ENCODE measurements at regions not wholly inside any gene's neighbourhood (a gene's known extent, or its start where the extent isn't known, plus 50 kb on each side); places are given as distances from the start of the nearest gene placed in this dataset.
A peak's percentile ranks its signal among the peaks of the same experiment; 100 is the strongest.

DNA sequence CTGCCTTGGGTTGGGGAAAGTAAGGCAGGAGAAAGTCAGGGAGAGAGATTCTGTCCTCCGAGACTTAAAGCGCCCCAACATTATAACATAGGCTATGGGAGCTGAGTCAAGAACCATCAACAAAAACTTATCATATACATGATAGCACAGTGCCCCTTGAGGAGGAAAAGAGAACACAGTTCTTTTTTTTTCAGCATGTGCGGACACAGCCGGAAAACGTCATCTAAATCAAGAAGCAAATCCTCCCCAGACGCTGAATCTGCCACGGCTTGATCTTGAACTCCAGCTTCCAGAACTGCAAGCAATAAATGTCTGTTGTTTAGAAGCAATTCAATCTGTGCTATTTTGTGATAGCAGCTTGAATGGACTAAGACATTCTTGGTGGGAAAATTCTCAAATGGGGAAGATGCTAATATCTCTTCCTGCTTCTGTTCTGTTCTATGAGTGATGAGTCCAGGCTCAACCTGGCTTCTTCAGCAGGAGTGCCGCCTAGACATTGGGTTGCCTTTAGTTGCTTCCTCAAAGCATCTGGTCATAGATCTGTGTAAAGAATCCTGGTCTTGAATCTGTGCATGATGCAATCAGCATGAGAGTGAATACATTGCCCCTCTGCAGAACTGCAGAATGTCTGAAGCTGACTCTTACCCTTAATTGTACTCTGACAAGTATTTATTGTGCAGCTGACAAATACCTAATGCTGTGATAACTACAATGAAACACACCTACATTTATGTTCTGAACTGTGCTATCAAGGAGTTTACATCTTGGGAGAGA is 549.8 kb upstream of the PRKX start:
- dilution Hi-C loops (cut with HindIII; ENCODE audit: low sequenced_read_pairs, unreplicated experiment) = no loop called here

More for the DNA sequence above, 549.8 kb upstream of the PRKX start:
- H3K9ac ChIP-seq (ENCODE audit: low read depth, low read length) = no peak overlapping the region
- H3K9me3 ChIP-seq (ENCODE audit: control insufficient read depth, insufficient read depth, low read length) = peaks cover 3% of the 10 kb centered on the region; the same call in 1 of the 2 replicates
- H4K8ac ChIP-seq (ENCODE audit: low read depth in 2 of 2, low read length in 2 of 2) = no peak overlapping the region
- WGBS, 2 experiments (ENCODE audit: extremely low coverage in 2 of 2, insufficient read length in 1 of 2) = no CpG with 5 or more reads among the region's 8 CpGs
- no TSS peak for BruUV-seq (replicated peaks)
- H2AK5ac ChIP-seq (ENCODE audit: low read depth, low read length) = no peak overlapping the region
- no peak overlapping the region for H3K18ac ChIP-seq (ENCODE audit: low read depth, low read length)
- no peaks in the 10 kb centered on the region for H3K27me3 ChIP-seq (ENCODE audit: control insufficient read depth, insufficient read depth, low read length)
- DNase-seq = no peak
- no peaks in the 10 kb centered on the region for H3K4me1 ChIP-seq (ENCODE audit: control insufficient read depth, insufficient read depth, low read length)
- no peaks in the 10 kb centered on the region for H3K79me1 ChIP-seq (ENCODE audit: low read depth in 1 of 2, low read length in 2 of 2)
- intact Hi-C loops (cut with micrococcal nuclease) = no loop called here
- H3K23ac ChIP-seq (ENCODE audit: low read depth, low read length) = no peak overlapping the region
- no peak overlapping the region for H3K14ac ChIP-seq (replicated peaks; ENCODE audit: low read depth, low read length)
- ChIA-PET CTCF (no interaction called here), POLR2A (ENCODE audit: unreplicated experiment) (no interaction called here)
- no peak overlapping the region for H2BK120ac ChIP-seq (ENCODE audit: low read depth, low read length)
- H2AFZ ChIP-seq (replicated peaks; ENCODE audit: low read length, poor library complexity) = no peak overlapping the region
- no peak overlapping the region for H2BK20ac ChIP-seq (ENCODE audit: low read depth, low read length)
- H2BK15ac ChIP-seq (ENCODE audit: low read depth, low read length) = no peak overlapping the region
- in situ Hi-C loops (cut with MboI; ENCODE audit: low sequenced_read_pairs) = no loop called here
- H3K56ac ChIP-seq (ENCODE audit: extremely low read depth, insufficient read depth, low read length) = no peak overlapping the region
- H3K4me2 ChIP-seq (ENCODE audit: low read depth, low read length) = no peak overlapping the region
- H3K9me1 ChIP-seq (ENCODE audit: insufficient read depth, low read length) = no peaks in the 10 kb centered on the region
- no peak for ATAC-seq (ENCODE audit: low read depth)
- H2AK9ac ChIP-seq (replicated peaks; ENCODE audit: low read depth, low read length, poor library complexity) = no peak overlapping the region
- no peak overlapping the region for H3K4ac ChIP-seq (ENCODE audit: low read depth, low read length)
- H4K5ac ChIP-seq (ENCODE audit: low read depth, low read length) = no peak overlapping the region
- H4K20me1 ChIP-seq (ENCODE audit: insufficient read depth, low read length) = no peaks in the 10 kb centered on the region
- no peak overlapping the region for H3K27ac ChIP-seq (ENCODE audit: insufficient read depth, low read length)
- 0 out of 2 replicates have a peak, but pooled peaks have one; percentile 1 for TF ChIP-seq CEBPB (IDR thresholded peaks at IDR 0.05; ENCODE audit: low read depth, low read length)
- TF ChIP-seq, protein P1, sequence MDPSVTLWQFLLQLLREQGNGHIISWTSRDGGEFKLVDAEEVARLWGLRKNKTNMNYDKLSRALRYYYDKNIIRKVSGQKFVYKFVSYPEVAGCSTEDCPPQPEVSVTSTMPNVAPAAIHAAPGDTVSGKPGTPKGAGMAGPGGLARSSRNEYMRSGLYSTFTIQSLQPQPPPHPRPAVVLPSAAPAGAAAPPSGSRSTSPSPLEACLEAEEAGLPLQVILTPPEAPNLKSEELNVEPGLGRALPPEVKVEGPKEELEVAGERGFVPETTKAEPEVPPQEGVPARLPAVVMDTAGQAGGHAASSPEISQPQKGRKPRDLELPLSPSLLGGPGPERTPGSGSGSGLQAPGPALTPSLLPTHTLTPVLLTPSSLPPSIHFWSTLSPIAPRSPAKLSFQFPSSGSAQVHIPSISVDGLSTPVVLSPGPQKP (IDR thresholded peaks at IDR 0.05; ENCODE audit: borderline replicate concordance, low read depth, low read length) = no peak
- no peak for TF ChIP-seq CHD1 (IDR thresholded peaks at IDR 0.05; ENCODE audit: low read depth, low read length)
- TF ChIP-seq RFX5 (IDR thresholded peaks at IDR 0.05; ENCODE audit: low read depth, low read length) = no peak
- TF ChIP-seq, protein P2, sequence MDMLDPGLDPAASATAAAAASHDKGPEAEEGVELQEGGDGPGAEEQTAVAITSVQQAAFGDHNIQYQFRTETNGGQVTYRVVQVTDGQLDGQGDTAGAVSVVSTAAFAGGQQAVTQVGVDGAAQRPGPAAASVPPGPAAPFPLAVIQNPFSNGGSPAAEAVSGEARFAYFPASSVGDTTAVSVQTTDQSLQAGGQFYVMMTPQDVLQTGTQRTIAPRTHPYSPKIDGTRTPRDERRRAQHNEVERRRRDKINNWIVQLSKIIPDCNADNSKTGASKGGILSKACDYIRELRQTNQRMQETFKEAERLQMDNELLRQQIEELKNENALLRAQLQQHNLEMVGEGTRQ (IDR thresholded peaks at IDR 0.05; ENCODE audit: low read depth, low read length) = no peak
- no peak for TF ChIP-seq MXI1 (IDR thresholded peaks at IDR 0.05; ENCODE audit: borderline replicate concordance, low read depth, low read length)
- H3K36me3 ChIP-seq (ENCODE audit: control insufficient read depth, insufficient read depth, low read length) = no peaks in the 10 kb centered on the region
- no peak overlapping the region for H3K4me3 ChIP-seq (ENCODE audit: insufficient read depth, low read depth, low read length)
- no peak overlapping the region for H2BK5ac ChIP-seq (ENCODE audit: low read depth, low read length, poor library complexity, severe bottlenecking)
- H4K91ac ChIP-seq (ENCODE audit: insufficient read depth, low read depth, low read length) = no peak overlapping the region

Data from IMR-90 (cell line).